ENCODE measurements at regions not wholly inside any gene's neighbourhood (a gene's known extent, or its start where the extent isn't known, plus 50 kb on each side); places are given as distances from the start of the nearest gene placed in this dataset.
A peak's percentile ranks its signal among the peaks of the same experiment; 100 is the strongest.

DNA sequence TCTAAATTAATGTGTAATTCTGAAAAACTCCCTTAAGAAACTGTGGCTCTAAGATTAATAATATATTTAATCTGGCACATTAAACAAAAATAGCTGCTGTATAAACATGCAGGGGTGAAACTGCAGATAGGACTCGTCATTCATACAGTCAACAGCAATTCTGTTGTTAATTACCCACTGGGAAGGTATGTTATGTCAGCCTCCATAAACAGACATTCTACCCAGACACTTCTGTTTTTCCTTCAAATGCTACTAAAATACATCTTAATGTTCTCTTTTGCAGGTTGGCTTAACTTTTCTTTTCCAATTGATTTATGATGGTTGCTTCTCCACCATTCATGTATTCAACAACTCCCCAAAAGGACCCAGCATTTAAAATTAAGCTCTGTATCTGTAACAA lies 165.6 kb downstream of the SIPA1L2 start:
- ChIA-PET POLR2A (interaction anchor here (0.7 to 0.8 kb wide), 2 partner anchors 14 to 561 kb away, joined by 3 read pairs; no protein-coding TSS in a partner anchor), CTCF (no interaction called here)
- no peak for DNase-seq (ENCODE audit: unreplicated experiment)
- BruUV-seq (replicated peaks), result no TSS peak
- H3K36me3 Mint-ChIP-seq (ENCODE audit: insufficient read depth, unreplicated experiment), result peaks cover 20% of the 10 kb centered on the region
- no peaks in the 10 kb centered on the region for H3K27me3 Mint-ChIP-seq (ENCODE audit: insufficient read depth, unreplicated experiment)
- H3K9me3 Mint-ChIP-seq (ENCODE audit: unreplicated experiment), result no peaks in the 10 kb centered on the region
- intact Hi-C loops (cut with micrococcal nuclease), result no loop called here
- no peaks in the 10 kb centered on the region for H3K4me1 Mint-ChIP-seq (ENCODE audit: insufficient read depth, unreplicated experiment)
- TF ChIP-seq, protein P1, sequence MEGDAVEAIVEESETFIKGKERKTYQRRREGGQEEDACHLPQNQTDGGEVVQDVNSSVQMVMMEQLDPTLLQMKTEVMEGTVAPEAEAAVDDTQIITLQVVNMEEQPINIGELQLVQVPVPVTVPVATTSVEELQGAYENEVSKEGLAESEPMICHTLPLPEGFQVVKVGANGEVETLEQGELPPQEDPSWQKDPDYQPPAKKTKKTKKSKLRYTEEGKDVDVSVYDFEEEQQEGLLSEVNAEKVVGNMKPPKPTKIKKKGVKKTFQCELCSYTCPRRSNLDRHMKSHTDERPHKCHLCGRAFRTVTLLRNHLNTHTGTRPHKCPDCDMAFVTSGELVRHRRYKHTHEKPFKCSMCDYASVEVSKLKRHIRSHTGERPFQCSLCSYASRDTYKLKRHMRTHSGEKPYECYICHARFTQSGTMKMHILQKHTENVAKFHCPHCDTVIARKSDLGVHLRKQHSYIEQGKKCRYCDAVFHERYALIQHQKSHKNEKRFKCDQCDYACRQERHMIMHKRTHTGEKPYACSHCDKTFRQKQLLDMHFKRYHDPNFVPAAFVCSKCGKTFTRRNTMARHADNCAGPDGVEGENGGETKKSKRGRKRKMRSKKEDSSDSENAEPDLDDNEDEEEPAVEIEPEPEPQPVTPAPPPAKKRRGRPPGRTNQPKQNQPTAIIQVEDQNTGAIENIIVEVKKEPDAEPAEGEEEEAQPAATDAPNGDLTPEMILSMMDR (IDR thresholded peaks at IDR 0.05; ENCODE audit: unreplicated experiment), result no peak
- no peak overlapping the region for H3K4me3 Mint-ChIP-seq (ENCODE audit: unreplicated experiment)
- H3K27ac Mint-ChIP-seq (ENCODE audit: low read depth, unreplicated experiment), result no peak overlapping the region

DNA sequence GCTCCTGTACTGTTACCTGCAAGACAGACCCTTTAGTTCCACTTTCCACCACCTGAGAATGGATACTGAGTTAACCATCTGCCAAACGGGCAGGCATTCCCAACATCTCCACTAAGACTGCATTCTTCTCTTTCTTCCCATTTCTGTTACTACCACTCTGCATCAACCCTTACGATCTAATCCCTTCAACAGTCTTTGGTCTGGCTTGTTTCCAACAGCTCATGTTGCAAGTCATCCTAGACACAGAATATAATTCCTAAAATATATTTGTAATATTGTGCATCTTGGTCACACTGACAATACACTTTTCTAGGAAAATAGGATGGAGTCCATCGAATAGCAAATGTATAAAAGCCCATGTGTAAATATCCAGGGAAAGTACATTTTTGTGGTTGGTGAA lies 166.7 kb downstream of the SIPA1L2 start:
- Mint-ChIP-seq H3K27me3 (ENCODE audit: insufficient read depth, unreplicated experiment) (no peaks in the 10 kb centered on the region), H3K4me1 (ENCODE audit: insufficient read depth, unreplicated experiment) (no peaks in the 10 kb centered on the region), H3K4me3 (ENCODE audit: unreplicated experiment) (no peak overlapping the region), H3K36me3 (ENCODE audit: insufficient read depth, unreplicated experiment) (peaks cover 20% of the 10 kb centered on the region), H3K9me3 (ENCODE audit: unreplicated experiment) (no peaks in the 10 kb centered on the region), H3K27ac (ENCODE audit: low read depth, unreplicated experiment) (no peak overlapping the region)
- ChIA-PET POLR2A (no interaction called here), CTCF (interaction anchor here (0.7 kb wide), 1 partner anchor 26 kb away, joined by 3 read pairs; no protein-coding TSS in a partner anchor)
- BruUV-seq (replicated peaks), result no TSS peak
- intact Hi-C loops (cut with micrococcal nuclease), result no loop called here
- DNase-seq (ENCODE audit: unreplicated experiment), result peak; percentile 53
- TF ChIP-seq, protein P1 (IDR thresholded peaks at IDR 0.05; ENCODE audit: unreplicated experiment), result no peak

DNA sequence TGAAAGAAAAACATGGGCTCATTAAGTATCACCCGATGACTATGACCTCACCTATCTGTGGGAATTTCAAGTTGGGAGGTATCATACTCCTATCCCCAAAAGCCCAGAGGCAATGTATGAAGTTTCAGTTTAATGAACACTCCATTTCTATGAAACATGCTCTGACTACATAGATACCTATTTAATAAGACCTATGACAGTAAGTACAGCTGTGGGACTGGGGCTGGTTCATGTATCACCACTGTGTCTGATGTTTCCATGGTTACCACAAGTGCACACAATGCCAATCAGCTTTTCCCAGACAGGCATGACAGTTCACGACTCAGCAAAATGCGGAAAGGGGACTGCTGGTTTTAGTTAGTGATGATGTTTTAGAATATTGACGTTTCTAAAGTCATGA lies 167.7 kb downstream of the SIPA1L2 start:
- no peaks in the 10 kb centered on the region for H3K27me3 Mint-ChIP-seq (ENCODE audit: insufficient read depth, unreplicated experiment)
- TF ChIP-seq, protein P1 (IDR thresholded peaks at IDR 0.05; ENCODE audit: unreplicated experiment), result no peak
- no peaks in the 10 kb centered on the region for H3K4me1 Mint-ChIP-seq (ENCODE audit: insufficient read depth, unreplicated experiment)
- no TSS peak for BruUV-seq (replicated peaks)
- H3K9me3 Mint-ChIP-seq (ENCODE audit: unreplicated experiment), result no peaks in the 10 kb centered on the region
- ChIA-PET POLR2A (interaction anchor here (0.6 kb wide), 1 partner anchor 23 kb away, joined by 3 read pairs; no protein-coding TSS in a partner anchor), CTCF (no interaction called here)
- no peak overlapping the region for H3K27ac Mint-ChIP-seq (ENCODE audit: low read depth, unreplicated experiment)
- peak; percentile 44 for DNase-seq (ENCODE audit: unreplicated experiment)
- H3K4me3 Mint-ChIP-seq (ENCODE audit: unreplicated experiment), result no peak overlapping the region
- intact Hi-C loops (cut with micrococcal nuclease), result no loop called here
- peaks cover 20% of the 10 kb centered on the region for H3K36me3 Mint-ChIP-seq (ENCODE audit: insufficient read depth, unreplicated experiment)

DNA sequence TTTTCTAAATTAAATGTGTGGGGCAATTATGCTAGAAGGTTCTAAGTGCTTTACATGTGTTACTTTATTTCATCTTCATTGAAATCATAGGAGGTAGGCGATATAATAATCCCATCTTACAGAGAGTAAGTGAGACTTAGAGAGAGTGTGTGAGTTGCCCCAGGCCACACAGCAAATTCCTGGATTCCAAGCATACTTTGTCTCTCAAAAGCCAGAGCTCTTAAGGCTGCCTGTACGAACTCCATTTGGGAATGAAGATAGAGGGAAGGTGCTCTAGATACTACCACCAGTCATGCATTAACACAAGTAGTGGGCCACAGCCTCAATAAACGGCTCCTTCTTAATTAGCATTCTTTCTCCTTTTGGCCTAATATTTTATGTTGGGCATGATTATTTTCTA lies 170.1 kb downstream of the SIPA1L2 start:
- BruUV-seq (replicated peaks), result no TSS peak
- no peaks in the 10 kb centered on the region for H3K9me3 Mint-ChIP-seq (ENCODE audit: unreplicated experiment)
- TF ChIP-seq, protein P1 (IDR thresholded peaks at IDR 0.05; ENCODE audit: unreplicated experiment), result no peak
- H3K27me3 Mint-ChIP-seq (ENCODE audit: insufficient read depth, unreplicated experiment), result no peaks in the 10 kb centered on the region
- no peak for DNase-seq (ENCODE audit: unreplicated experiment)
- H3K36me3 Mint-ChIP-seq (ENCODE audit: insufficient read depth, unreplicated experiment), result peaks cover 7% of the 10 kb centered on the region
- ChIA-PET POLR2A (interaction anchor here (1.0 to 1.3 kb wide), 5 partner anchors 14 to 167 kb away, joined by 3 to 4 read pairs (median 3); no protein-coding TSS in a partner anchor), CTCF (interaction anchor here (0.6 to 0.7 kb wide), 2 partner anchors 469 to 592 kb away, joined by 3 read pairs; no protein-coding TSS in a partner anchor)
- no peak overlapping the region for H3K27ac Mint-ChIP-seq (ENCODE audit: low read depth, unreplicated experiment)
- H3K4me1 Mint-ChIP-seq (ENCODE audit: insufficient read depth, unreplicated experiment), result no peaks in the 10 kb centered on the region
- intact Hi-C loops (cut with micrococcal nuclease), result no loop called here
- no peak overlapping the region for H3K4me3 Mint-ChIP-seq (ENCODE audit: unreplicated experiment)

Data from MCF 10A (cell line).